ENCODE measurements at regions not wholly inside any gene's neighbourhood (a gene's known extent, or its start where the extent isn't known, plus 50 kb on each side); places are given as distances from the start of the nearest gene placed in this dataset.

DNA sequence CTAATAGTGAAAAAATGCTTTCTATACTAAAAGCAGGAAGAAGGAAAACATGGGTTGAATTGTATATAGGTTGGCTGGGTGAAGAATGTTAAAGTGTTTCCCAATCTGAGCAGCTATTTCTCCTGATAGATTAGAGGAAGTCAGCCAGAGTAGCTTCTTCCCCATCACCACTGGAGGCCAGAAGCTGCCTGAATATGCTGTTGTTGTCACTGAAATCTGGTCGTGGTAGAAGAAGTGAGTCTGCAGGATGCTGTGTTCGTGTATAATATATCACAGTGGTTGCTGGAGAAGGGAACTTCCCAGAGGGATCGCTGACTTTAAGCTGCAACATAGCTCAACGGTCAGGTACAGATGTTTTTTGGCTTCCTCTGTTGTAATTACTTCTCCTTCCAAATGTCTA lies 247.5 kb upstream of the LRATD1 start:
- DNase-seq (ENCODE audit: low read depth): peak; percentile 19
- no peak overlapping the region for H3K4me3 ChIP-seq (ENCODE audit: control insufficient read depth, low read depth, low read length)
- TF ChIP-seq CTCF (conservative IDR thresholded peaks at IDR 0.05; ENCODE audit: control insufficient read depth, insufficient read depth, low read depth, low read length): peak; percentile 9

- TF ChIP-seq CTCF (conservative IDR thresholded peaks at IDR 0.05; ENCODE audit: control insufficient read depth, insufficient read depth, low read depth, low read length): no peak
- H3K4me3 ChIP-seq (ENCODE audit: control insufficient read depth, low read depth, low read length): no peak overlapping the region
- no peak for DNase-seq (ENCODE audit: low read depth)
Measured at GRCh38 chr2:14387332-14387731, 245.2 kb upstream of the LRATD1 start.

DNA sequence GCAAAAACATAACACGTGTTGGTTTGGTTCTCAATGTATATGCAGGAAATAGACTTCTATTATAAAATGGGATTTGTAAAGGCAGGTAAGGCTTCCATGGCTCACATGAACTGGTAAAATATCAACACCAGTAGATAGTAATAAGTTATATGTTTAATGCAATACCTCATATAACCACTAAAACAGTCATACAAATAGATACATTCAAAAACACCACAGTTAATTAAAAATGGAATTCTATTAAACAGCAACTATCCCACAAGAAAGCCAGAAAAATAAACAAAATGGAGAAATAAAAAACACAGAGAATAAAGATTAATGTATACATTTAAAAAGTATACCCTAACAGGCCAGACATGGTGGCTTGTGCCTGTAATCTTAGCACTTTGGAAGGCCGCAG lies 243.8 kb upstream of the LRATD1 start:
- TF ChIP-seq CTCF (conservative IDR thresholded peaks at IDR 0.05; ENCODE audit: control insufficient read depth, insufficient read depth, low read depth, low read length): no peak
- no peak for DNase-seq (ENCODE audit: low read depth)

GRCh38 chr2:14396533-14397083 lies 235.9 kb upstream of the LRATD1 start:
- DNase-seq (ENCODE audit: low read depth): no peak
- H3K4me3 ChIP-seq (ENCODE audit: control insufficient read depth, low read depth, low read length): no peak overlapping the region
- TF ChIP-seq CTCF (conservative IDR thresholded peaks at IDR 0.05; ENCODE audit: control insufficient read depth, insufficient read depth, low read depth, low read length): no peak

More for the DNA sequence above, 243.8 kb upstream of the LRATD1 start:
- no peak overlapping the region for H3K4me3 ChIP-seq (ENCODE audit: control insufficient read depth, low read depth, low read length)

GRCh38 chr2:14398641-14399040 lies 233.9 kb upstream of the LRATD1 start:
- no peak for DNase-seq (ENCODE audit: low read depth)
- TF ChIP-seq CTCF (conservative IDR thresholded peaks at IDR 0.05; ENCODE audit: control insufficient read depth, insufficient read depth, low read depth, low read length): no peak
- H3K4me3 ChIP-seq (ENCODE audit: control insufficient read depth, low read depth, low read length): no peak overlapping the region

DNA sequence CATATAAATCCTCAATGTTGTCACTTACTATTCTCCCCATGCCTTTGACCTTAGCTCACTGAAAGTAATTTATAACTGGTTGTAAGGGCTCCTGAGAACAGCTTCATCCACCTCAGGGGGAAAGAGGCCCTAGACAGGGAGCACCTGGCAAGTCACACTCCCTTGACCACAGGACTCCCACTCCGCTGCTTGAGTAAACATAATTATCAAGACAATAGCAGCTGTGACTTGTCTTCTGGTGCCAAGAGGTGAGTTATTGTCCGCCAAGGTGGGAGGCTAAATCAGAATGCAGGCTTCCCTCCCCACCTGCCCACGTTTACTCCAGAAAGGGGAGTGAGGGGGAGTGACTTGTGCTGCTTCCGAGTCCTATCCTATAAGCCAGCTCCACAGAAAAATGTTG lies 230.6 kb upstream of the LRATD1 start:
- H3K4me3 ChIP-seq (ENCODE audit: control insufficient read depth, low read depth, low read length): no peak overlapping the region
- DNase-seq (ENCODE audit: low read depth): no peak
- no peak for TF ChIP-seq CTCF (conservative IDR thresholded peaks at IDR 0.05; ENCODE audit: control insufficient read depth, insufficient read depth, low read depth, low read length)

DNA sequence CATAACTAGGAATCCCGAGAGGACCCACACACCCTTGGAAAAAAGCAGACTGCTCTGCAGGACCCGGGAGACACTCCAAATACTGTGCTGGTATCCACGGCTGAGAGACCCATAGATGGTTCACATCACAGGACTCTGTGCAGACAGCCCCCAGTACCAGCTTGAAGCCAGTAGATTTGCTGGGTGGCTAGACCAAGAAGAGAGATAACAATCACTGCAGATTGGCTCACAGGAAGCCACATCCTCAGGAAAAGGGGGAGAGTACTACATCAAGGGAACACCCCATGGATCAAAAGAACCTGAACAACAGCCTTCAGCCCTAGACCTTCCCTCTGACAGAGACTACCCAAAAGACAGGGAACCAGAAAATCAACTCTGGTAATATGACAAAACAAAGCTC lies 223.8 kb upstream of the LRATD1 start:
- H3K4me3 ChIP-seq (ENCODE audit: control insufficient read depth, low read depth, low read length): no peak overlapping the region
- TF ChIP-seq CTCF (conservative IDR thresholded peaks at IDR 0.05; ENCODE audit: control insufficient read depth, insufficient read depth, low read depth, low read length): no peak
- no peak for DNase-seq (ENCODE audit: low read depth)

All from fibroblast of mammary gland (primary cell).